HUDEP-2 (cell line): ENCODE measurements at regions not wholly inside any gene's neighbourhood (a gene's known extent, or its start where the extent isn't known, plus 50 kb on each side); places are given as distances from the start of the nearest gene placed in this dataset.
A peak's percentile ranks its signal among the peaks of the same experiment; 100 is the strongest.
"Not testable (repeated sequence)": the region's sequence is repeated elsewhere in the genome, so short reads cannot be mapped to it uniquely, and the experiment has no call there.

Experiments
- DNase-seq, 76 experiments: peaks; one replicate each; lab custom pipeline; 2025; ENCODE audit not compliant: unreplicated experiment in 76 of 76; lab: John Stamatoyannopoulos, UW

DNA sequence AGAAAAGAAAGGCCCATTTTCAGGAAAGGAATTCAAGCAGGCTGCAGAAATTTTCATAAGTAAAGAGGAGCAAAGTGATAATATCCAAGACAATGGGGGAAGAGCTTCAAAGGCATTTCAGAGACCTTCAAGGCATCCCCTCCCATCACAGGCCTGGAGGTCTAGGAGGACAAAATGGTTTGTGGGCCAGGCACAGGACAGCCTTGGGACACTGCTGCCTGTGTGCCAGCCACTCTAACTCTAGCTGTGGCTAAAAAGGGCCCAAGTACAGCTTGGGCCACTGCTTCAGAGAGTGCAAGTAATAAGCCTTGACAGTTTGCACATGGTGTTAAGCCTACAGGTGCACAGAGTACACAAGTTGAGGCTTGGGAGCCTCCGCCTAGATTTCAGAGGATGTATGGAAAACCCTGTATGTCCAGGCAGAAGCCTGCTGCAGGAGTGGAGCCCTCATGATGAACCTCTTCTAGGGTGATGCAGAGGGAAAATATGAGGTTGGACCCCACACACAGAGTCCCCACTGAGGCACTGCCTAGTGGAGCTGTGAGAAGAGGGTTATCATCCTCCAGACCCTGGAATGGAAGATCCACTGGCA is 51.8 kb upstream of the ZSWIM5 start:
- no peak for DNase-seq

DNA sequence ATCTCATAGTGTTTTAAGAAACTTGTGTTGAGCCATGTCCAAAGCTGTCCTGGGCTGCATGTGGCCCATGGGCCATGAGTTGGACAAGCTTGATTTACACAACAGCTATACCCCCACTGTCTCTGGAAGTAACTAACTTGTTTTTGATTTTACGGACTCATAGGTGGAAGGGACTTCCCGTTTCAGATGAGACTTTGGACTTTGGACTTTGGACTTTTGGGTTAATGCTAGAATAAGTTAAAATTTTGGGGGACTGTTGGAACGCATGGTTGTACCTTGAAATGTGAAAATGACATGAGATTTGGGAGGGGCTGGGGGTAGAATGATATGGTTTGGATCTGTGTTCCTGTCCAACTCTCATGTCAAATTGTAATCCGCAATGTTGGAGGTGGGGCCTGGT is 52.6 kb upstream of the ZSWIM5 start:
- DNase-seq, result no peak

DNA sequence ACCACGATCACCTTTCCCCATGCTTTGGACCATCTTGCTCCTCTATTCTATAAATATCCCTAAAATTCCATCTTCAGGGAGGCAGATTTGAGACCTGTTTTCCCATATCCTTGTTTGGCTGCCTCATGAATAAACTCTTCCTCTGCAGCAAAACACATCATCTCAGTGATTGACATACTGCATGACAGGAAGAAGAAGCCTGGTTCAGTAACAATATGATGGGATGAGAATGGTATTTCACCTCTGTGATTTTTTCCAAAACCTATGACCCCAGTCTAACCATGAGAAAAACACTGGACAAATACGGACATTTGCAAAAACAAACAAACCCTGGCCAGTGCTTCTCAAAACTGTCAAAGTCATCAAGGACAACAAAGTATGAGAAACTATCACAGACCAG is 53.8 kb upstream of the ZSWIM5 start:
- no peak for DNase-seq

DNA sequence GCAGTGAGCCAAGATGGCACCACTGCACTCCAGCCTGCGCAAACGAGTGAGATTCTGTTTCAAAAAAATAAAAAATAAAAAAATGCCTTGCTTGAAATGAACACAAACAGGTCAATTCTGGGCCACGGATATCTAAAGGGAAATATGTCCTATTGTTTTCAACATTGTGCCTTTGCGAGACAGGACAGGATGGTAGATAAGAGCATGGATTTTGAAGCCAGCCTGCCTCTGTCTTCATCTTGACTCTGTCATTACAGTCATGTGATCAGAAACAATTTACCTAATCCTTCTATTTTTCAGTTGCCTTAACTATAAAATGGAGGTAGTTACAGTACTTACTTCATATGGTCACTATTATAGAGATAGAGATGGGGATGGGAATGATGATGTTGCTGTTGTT is 56.7 kb upstream of the ZSWIM5 start:
- no peak for DNase-seq

DNA sequence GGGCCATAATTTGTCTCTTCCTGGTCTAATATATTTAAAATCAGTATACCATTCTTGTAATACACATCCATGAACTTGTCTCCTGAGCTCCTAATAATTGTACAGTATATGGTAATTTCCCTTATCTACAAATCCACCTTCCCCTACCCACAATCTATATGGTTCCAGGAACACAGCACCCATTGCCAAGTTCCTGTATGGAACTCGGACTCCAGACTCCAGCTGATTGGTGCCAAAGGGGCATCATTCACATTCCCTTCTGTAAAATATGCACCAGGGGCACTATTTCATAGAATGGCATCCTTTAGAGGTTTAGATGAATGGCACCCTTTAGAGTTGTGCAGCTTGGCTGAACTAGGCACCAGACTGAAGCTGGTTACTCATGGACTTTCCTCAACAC is 58.8 kb upstream of the ZSWIM5 start:
- DNase-seq, result no peak

DNA sequence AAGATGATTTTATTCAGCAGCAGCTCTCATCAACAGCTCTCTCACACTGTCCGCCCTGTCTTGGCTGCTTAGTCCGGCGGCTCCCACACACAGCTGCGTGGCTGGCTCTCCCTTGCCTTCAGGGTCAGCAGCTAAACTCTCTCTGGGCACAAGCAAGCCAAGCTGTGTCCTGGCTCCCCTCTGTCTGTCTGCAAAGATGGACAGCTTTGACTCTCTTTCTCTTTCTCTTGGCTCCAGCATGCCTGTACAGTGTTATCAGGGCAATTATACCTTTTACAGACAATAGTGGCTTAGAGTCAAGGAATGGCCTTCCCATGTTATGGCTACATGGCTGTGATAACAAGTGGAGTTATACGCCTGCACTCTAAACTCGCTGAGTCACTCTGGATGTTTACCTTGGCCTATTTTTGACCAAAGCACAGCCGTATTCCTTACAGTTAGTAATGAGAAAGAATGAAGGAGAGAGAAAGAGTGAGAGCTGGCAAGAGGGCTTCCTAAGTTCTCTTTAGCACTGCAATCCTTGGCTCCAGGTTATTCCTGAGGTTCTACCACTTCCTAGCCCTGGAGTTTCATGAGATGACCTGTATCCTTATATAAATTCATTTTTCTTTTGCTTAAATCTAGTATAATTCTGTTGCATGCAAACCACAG is 59.9 kb upstream of the ZSWIM5 start:
- DNase-seq, result peak in 12 of 76 experiments; percentile 1 to 43 (median 22)

DNA sequence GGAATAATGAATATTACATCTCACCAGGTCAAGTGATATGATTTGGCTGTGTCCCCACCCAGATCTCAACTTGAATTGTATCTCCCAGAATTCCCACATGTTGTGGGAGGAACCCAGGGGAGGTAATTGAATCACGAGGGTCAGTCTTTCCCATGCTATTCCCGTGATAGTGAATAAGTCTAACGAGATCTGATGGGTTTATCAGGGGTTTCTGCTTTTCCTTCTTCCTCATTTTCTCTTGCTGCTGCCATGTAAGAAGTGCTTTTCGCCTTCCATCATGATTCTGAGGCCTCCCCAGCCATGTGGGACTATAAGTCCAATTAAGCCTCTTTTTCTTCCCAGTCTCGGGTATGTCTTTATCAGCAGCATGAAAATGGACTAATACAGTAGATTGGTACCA is 58.4 kb upstream of the HPDL start:
- DNase-seq, result not testable (repeated sequence)

DNA sequence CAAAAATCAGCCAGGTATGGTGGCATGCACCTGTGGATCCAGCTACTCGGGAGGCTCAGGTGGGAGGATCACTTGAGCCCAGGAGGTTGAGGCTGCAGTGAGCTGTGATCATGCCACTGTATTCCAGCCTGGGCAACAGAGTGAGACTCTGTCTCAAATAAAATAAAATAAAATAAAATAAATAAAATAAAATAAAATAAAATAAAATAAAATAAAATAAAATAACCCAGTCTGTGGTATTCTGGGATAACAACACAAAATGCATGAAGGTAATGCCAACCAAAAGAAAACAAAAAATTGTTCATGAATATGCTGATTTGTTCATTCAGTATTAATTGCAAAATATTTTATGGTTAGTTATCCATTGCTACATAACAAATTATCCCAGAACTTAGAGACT is 54.4 kb upstream of the HPDL start:
- not testable (repeated sequence) for DNase-seq

DNA sequence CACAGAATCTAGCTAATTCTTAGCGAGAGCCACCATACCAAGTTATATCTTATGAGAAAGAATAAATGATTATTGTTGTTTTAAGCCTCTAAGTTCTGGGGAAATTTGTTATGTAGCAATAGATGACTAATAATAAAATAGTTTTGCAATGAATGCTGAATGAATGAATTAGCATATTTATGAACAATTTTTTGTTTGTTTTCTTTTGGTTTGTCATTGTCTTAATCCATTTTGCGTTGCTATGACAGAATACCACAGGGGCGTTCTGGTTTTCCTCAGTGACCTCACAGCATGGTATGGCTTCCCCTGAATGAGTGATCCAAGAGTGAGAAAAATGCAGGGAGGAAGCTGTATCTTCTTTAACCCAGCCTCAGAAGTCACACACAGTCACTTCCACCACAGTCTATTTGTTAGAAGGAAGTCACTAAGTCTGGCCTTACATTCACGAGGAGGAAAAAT is 53.8 kb upstream of the HPDL start:
- DNase-seq, result no peak

DNA sequence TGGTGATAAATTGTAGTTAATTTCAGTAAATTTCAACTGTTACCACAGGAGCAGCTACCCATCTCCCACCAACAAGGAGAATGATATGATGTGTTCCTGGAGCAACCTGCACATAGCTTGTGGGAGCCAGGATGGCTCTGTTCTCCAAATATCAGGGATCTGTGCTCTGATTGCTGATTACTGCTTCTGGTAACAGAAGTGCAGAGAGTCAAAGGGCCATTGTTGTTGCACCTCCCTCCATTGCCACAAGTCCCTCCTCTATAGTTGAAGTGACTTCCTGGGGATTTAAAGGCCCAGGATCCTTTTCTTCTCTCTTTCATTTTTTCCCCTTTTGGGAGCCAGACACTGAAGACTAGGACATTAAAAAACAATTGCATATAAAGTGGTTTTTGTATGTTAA is 51.6 kb upstream of the HPDL start:
- no peak for DNase-seq
